Common myeloid progenitor, CD34-positive (primary cell): ENCODE measurements at regions not wholly inside any gene's neighbourhood (a gene's known extent, or its start where the extent isn't known, plus 50 kb on each side); places are given as distances from the start of the nearest gene placed in this dataset.
A peak's percentile ranks its signal among the peaks of the same experiment; 100 is the strongest.

ENCODE experiments used
- CTCF ChIA-PET: fragments of 350-600 bp; sonication (Branson Sonifier 250); formaldehyde crosslinking; loops from one replicate; lab custom pipeline; 2021; ENCODE audit warnings: antibody characterized with exemption; lab: Charles Lee
- POLR2A ChIA-PET: fragments of 350-600 bp; sonication (Branson Sonifier 250); formaldehyde crosslinking; loops from one replicate; lab custom pipeline; 2021; ENCODE audit warnings: antibody characterized with exemption; lab: Charles Lee
- DNase-seq, 3 donors: peaks; one replicate each; pipeline versions ENCODE4 v3.0.0 to v3.0.0-alpha.2; 2013
- H3K27ac ChIP-seq, 2 experiments: 1 replicate in 1 of 2; 2 replicates in 1 of 2; pipeline ENCODE4 v1.7.0; 2013; ENCODE audit warnings: inconsistent platforms in 2 of 2, low read length in 2 of 2, mild to moderate bottlenecking in 2 of 2, low read depth in 1 of 2, moderate library complexity in 1 of 2; ENCODE audit not compliant: severe bottlenecking in 2 of 2, insufficient read depth in 1 of 2, poor library complexity in 1 of 2
- H3K27me3 ChIP-seq, 5 experiments: replicated peaks in 2 of 5; 1 replicate in 3 of 5; 2 replicates in 2 of 5; pipeline versions ENCODE4 v1.6.1 to v1.7.0; 2013; ENCODE audit warnings: low read length in 4 of 5, mild to moderate bottlenecking in 2 of 5, moderate library complexity in 2 of 5, inconsistent platforms in 1 of 5; ENCODE audit not compliant: insufficient read depth in 5 of 5, control insufficient read depth in 4 of 5
- H3K36me3 ChIP-seq, 4 experiments: 1 replicate in 2 of 4; 2 replicates in 2 of 4; pipeline versions ENCODE4 v1.6.1 to v1.7.0; 2013; ENCODE audit warnings: low read length in 3 of 4, control low read depth in 1 of 4, mild to moderate bottlenecking in 1 of 4; ENCODE audit not compliant: control insufficient read depth in 4 of 4, insufficient read depth in 4 of 4
- H3K4me1 ChIP-seq, 4 experiments: 1 replicate in 3 of 4; 2 replicates in 1 of 4; pipeline versions ENCODE4 v1.6.1 to v1.7.1; 2013; ENCODE audit warnings: low read length in 3 of 4, mild to moderate bottlenecking in 3 of 4, control low read depth in 1 of 4, inconsistent platforms in 1 of 4, moderate library complexity in 1 of 4; ENCODE audit not compliant: control insufficient read depth in 4 of 4, insufficient read depth in 4 of 4; ENCODE audit errors: control extremely low read depth in 1 of 4
- H3K4me3 ChIP-seq, 7 experiments: 1 replicate in 4 of 7; 2 replicates in 3 of 7; pipeline versions ENCODE4 v1.5.1 to v1.7.0; 2013; ENCODE audit warnings: mild to moderate bottlenecking in 7 of 7, low read length in 6 of 7, moderate library complexity in 6 of 7, inconsistent platforms in 2 of 7, low read depth in 2 of 7, control low read depth in 1 of 7; ENCODE audit not compliant: insufficient read depth in 4 of 7, control insufficient read depth in 1 of 7; ENCODE audit errors: extremely low read depth in 1 of 7
- H3K9me3 ChIP-seq, 5 experiments: 1 replicate in 4 of 5; 2 replicates in 1 of 5; pipeline versions ENCODE4 v1.6.1 to v1.7.1; 2013; ENCODE audit warnings: low read length in 4 of 5, mild to moderate bottlenecking in 2 of 5, inconsistent platforms in 1 of 5, low read depth in 1 of 5, moderate library complexity in 1 of 5; ENCODE audit not compliant: control insufficient read depth in 4 of 5, insufficient read depth in 2 of 5; ENCODE audit errors: control extremely low read depth in 1 of 5
- WGBS: methylation state at CpG from one replicate; pipeline ENCODE4 v1.1.5; 2013; ENCODE audit not compliant: insufficient coverage; 5-methylcytosine and 5-hydroxymethylcytosine counted together

- Histone ChIP-seq H3K27me3 (no peaks in the 10 kb centered on the region), H3K27ac (no peak overlapping the region), H3K36me3 (no peaks in the 10 kb centered on the region), H3K9me3 (no peaks in the 10 kb centered on the region), H3K4me3 (no peak overlapping the region), H3K4me1 (peaks cover 0 to 5% (median 0%) of the 10 kb centered on the region in 4 experiments)
- POLR2A ChIA-PET, result no interaction called here
- CTCF ChIA-PET, result no interaction called here
- DNase-seq, result peak in 1 of 3 donors; percentile 2
Observed at GRCh38 chr3:153093629-153094028, 68.4 kb upstream of the RAP2B start.

- DNase-seq, result peak in 1 of 3 donors; percentile 3
- Histone ChIP-seq H3K4me1 (peaks cover 0 to 5% (median 0%) of the 10 kb centered on the region in 4 experiments), H3K4me3 (peak overlapping the region in 1 of 7 experiments; percentile 5), H3K36me3 (no peaks in the 10 kb centered on the region), H3K27me3 (no peaks in the 10 kb centered on the region), H3K9me3 (no peaks in the 10 kb centered on the region), H3K27ac (peak overlapping the region in 1 of 2 experiments; percentile 14)
- WGBS, result 40% methylated on average over 1 of the region's 1 CpG
- ChIA-PET POLR2A (no interaction called here), CTCF (no interaction called here)
Observed at GRCh38 chr3:153094386-153094785, 67.6 kb upstream of the RAP2B start.

GRCh38 chr3:153095441-153095840, 66.6 kb upstream of the RAP2B start:
- Histone ChIP-seq H3K27ac (no peak overlapping the region), H3K4me3 (no peak overlapping the region), H3K4me1 (peaks cover 0 to 5% (median 0%) of the 10 kb centered on the region in 4 experiments), H3K27me3 (no peaks in the 10 kb centered on the region), H3K9me3 (no peaks in the 10 kb centered on the region), H3K36me3 (no peaks in the 10 kb centered on the region)
- no CpG with 5 or more reads among the region's 1 CpG for WGBS
- DNase-seq, result no peak
- ChIA-PET CTCF (interaction anchor here (1.3 kb wide), 1 partner anchor 13 kb away, joined by 4 read pairs; no protein-coding TSS in a partner anchor), POLR2A (no interaction called here)

GRCh38 chr3:153096731-153097131, 65.3 kb upstream of the RAP2B start:
- no peak for DNase-seq
- Histone ChIP-seq H3K36me3 (no peaks in the 10 kb centered on the region), H3K27me3 (no peaks in the 10 kb centered on the region), H3K4me1 (peaks cover 0 to 5% (median 0%) of the 10 kb centered on the region in 4 experiments), H3K4me3 (no peak overlapping the region), H3K9me3 (no peaks in the 10 kb centered on the region), H3K27ac (no peak overlapping the region)
- ChIA-PET CTCF (interaction anchor here (1.3 kb wide), 1 partner anchor 14 kb away, joined by 4 read pairs; no protein-coding TSS in a partner anchor), POLR2A (no interaction called here)
- WGBS, result 83% methylated on average over 4 of the region's 7 CpGs

- ChIA-PET POLR2A (no interaction called here), CTCF (no interaction called here)
- no peaks in the 10 kb centered on the region for H3K27me3 ChIP-seq
- H3K27ac ChIP-seq, result no peak overlapping the region
- H3K4me3 ChIP-seq, result no peak overlapping the region
- H3K36me3 ChIP-seq, result no peaks in the 10 kb centered on the region
- peaks cover 0 to 5% (median 0%) of the 10 kb centered on the region in 4 experiments for H3K4me1 ChIP-seq
- no peaks in the 10 kb centered on the region for H3K9me3 ChIP-seq
- no peak for DNase-seq
Observed at GRCh38 chr3:153097213-153097612, 64.8 kb upstream of the RAP2B start.

- 98% methylated on average over 7 of the region's 9 CpGs for WGBS
- no peak for DNase-seq
Observed at GRCh38 chr3:153099131-153099530, 62.9 kb upstream of the RAP2B start.

GRCh38 chr3:153103406-153103945, 58.5 kb upstream of the RAP2B start:
- ChIA-PET POLR2A (no interaction called here), CTCF (no interaction called here)
- DNase-seq, result no peak
- no peak overlapping the region for H3K4me3 ChIP-seq
- H3K27ac ChIP-seq, result no peak overlapping the region
- H3K36me3 ChIP-seq, result no peaks in the 10 kb centered on the region
- no CpG with 5 or more reads among the region's 2 CpGs for WGBS
- no peaks in the 10 kb centered on the region for H3K9me3 ChIP-seq
- H3K4me1 ChIP-seq, result no peaks in the 10 kb centered on the region
- H3K27me3 ChIP-seq, result no peaks in the 10 kb centered on the region

More at GRCh38 chr3:153099131-153099530, 62.9 kb upstream of the RAP2B start:
- ChIA-PET POLR2A (no interaction called here), CTCF (no interaction called here)
- Histone ChIP-seq H3K27me3 (no peaks in the 10 kb centered on the region), H3K9me3 (no peaks in the 10 kb centered on the region), H3K36me3 (no peaks in the 10 kb centered on the region), H3K4me3 (no peak overlapping the region), H3K27ac (no peak overlapping the region), H3K4me1 (no peaks in the 10 kb centered on the region)
